ENCODE measurements at regions not wholly inside any gene's neighbourhood (a gene's known extent, or its start where the extent isn't known, plus 50 kb on each side); places are given as distances from the start of the nearest gene placed in this dataset.
"Not testable (repeated sequence)": the region's sequence is repeated elsewhere in the genome, so short reads cannot be mapped to it uniquely, and the experiment has no call there.

GRCh38 chr10:60570272-60570865, 180.7 kb upstream of the ANK3 start:
- DNase-seq (ENCODE audit: low read depth in 2 of 2): no peak

- no peak for DNase-seq (ENCODE audit: low read depth in 2 of 2)
Measured at GRCh38 chr10:60569681-60570080, 180.0 kb upstream of the ANK3 start.

GRCh38 chr10:60566096-60566495, 176.4 kb upstream of the ANK3 start:
- DNase-seq (ENCODE audit: low read depth in 2 of 2): no peak

- no peak for DNase-seq (ENCODE audit: low read depth in 2 of 2)
Measured at GRCh38 chr10:60565492-60565891, 175.8 kb upstream of the ANK3 start.

- no peak for DNase-seq (ENCODE audit: low read depth in 2 of 2)
Measured at GRCh38 chr10:60564475-60564874, 174.8 kb upstream of the ANK3 start.

- no peak for DNase-seq (ENCODE audit: low read depth in 2 of 2)
Measured at GRCh38 chr10:60560451-60560850, 170.8 kb upstream of the ANK3 start.

- DNase-seq (ENCODE audit: low read depth in 2 of 2): no peak
Measured at GRCh38 chr10:60555700-60556099, 166.0 kb upstream of the ANK3 start.

- DNase-seq (ENCODE audit: low read depth in 2 of 2): no peak
Measured at GRCh38 chr10:60549686-60550085, 160.0 kb upstream of the ANK3 start.

GRCh38 chr10:60542657-60543056, 153.0 kb upstream of the ANK3 start:
- DNase-seq (ENCODE audit: low read depth in 2 of 2): no peak

GRCh38 chr10:60541451-60541850, 151.8 kb upstream of the ANK3 start:
- DNase-seq (ENCODE audit: low read depth in 2 of 2): no peak

- DNase-seq (ENCODE audit: low read depth in 2 of 2): no peak
Measured at GRCh38 chr10:60537697-60538096, 148.0 kb upstream of the ANK3 start.

GRCh38 chr10:60536529-60537114, 146.9 kb upstream of the ANK3 start:
- no peak for DNase-seq (ENCODE audit: low read depth in 2 of 2)

- no peak for DNase-seq (ENCODE audit: low read depth in 2 of 2)
Measured at GRCh38 chr10:60535427-60535826, 145.8 kb upstream of the ANK3 start.

GRCh38 chr10:60534761-60535389, 145.2 kb upstream of the ANK3 start:
- no peak for DNase-seq (ENCODE audit: low read depth in 2 of 2)

- no peak for DNase-seq (ENCODE audit: low read depth in 2 of 2)
Measured at GRCh38 chr10:60532696-60533468, 143.2 kb upstream of the ANK3 start.

- DNase-seq (ENCODE audit: low read depth in 2 of 2): no peak
Measured at GRCh38 chr10:60531006-60531405, 141.3 kb upstream of the ANK3 start.

- no peak for DNase-seq (ENCODE audit: low read depth in 2 of 2)
Measured at GRCh38 chr10:60527676-60528075, 138.0 kb upstream of the ANK3 start.

GRCh38 chr10:60525716-60526585, 136.3 kb upstream of the ANK3 start:
- DNase-seq (ENCODE audit: low read depth in 2 of 2): no peak

- DNase-seq (ENCODE audit: low read depth in 2 of 2): no peak
Measured at GRCh38 chr10:60524541-60524940, 134.9 kb upstream of the ANK3 start.

GRCh38 chr10:60523371-60523770, 133.7 kb upstream of the ANK3 start:
- not testable (repeated sequence) for DNase-seq (ENCODE audit: low read depth in 2 of 2)

GRCh38 chr10:60522617-60523016, 132.9 kb upstream of the ANK3 start:
- DNase-seq (ENCODE audit: low read depth in 2 of 2): no peak

GRCh38 chr10:60521974-60522405, 132.3 kb upstream of the ANK3 start:
- no peak for DNase-seq (ENCODE audit: low read depth in 2 of 2)

All from stimulated activated CD8-positive, alpha-beta memory T cell treated with anti-CD3 and anti-CD28 coated beads, Interleukin-7, amount 100 ng/mL, for 4 hours (primary cell).